ENCODE measurements at regions not wholly inside any gene's neighbourhood (a gene's known extent, or its start where the extent isn't known, plus 50 kb on each side); places are given as distances from the start of the nearest gene placed in this dataset.

GRCh38 chr6:27650620-27651370, 177.9 kb upstream of the ZNF184 start (continued):
- TF ChIP-seq ZBTB26 (CRISPR knock-in tag; IDR thresholded peaks at IDR 0.05; ENCODE audit: borderline replicate concordance) (0 out of 2 replicates have a peak, but pooled peaks have one; percentile 28), MTA1 (CRISPR knock-in tag; IDR thresholded peaks at IDR 0.05; ENCODE audit: borderline replicate concordance) (peak; percentile 44; the same call in 1 of the 2 replicates), CBFB (CRISPR knock-in tag; IDR thresholded peaks at IDR 0.05) (0 out of 2 replicates have a peak, but pooled peaks have one; percentile 33), ZNF18 (CRISPR knock-in tag; IDR thresholded peaks at IDR 0.05; ENCODE audit: insufficient replicate concordance) (no peak), ZSCAN25 (CRISPR knock-in tag; IDR thresholded peaks at IDR 0.05) (peak; percentile 27; the same call in 1 of the 2 replicates), PRDM4 (CRISPR knock-in tag; IDR thresholded peaks at IDR 0.05; ENCODE audit: borderline replicate concordance) (no peak), ZNF530 (CRISPR knock-in tag; IDR thresholded peaks at IDR 0.05; ENCODE audit: low read depth) (no peak), ELF3 (CRISPR knock-in tag; IDR thresholded peaks at IDR 0.05) (peak; percentile 90), RXRB (CRISPR knock-in tag; IDR thresholded peaks at IDR 0.05; ENCODE audit: borderline replicate concordance) (peak; percentile 75), ZNF253 (CRISPR knock-in tag; IDR thresholded peaks at IDR 0.05; ENCODE audit: borderline replicate concordance) (no peak), ZFP41 (CRISPR knock-in tag; IDR thresholded peaks at IDR 0.05; ENCODE audit: borderline replicate concordance) (no peak), NFE2L2 (IDR thresholded peaks at IDR 0.05; ENCODE audit: low read length) (no peak), JUN (CRISPR knock-in tag; IDR thresholded peaks at IDR 0.05) (no peak), FOXM1 (CRISPR knock-in tag; IDR thresholded peaks at IDR 0.05) (no peak), FOXA1 (IDR thresholded peaks at IDR 0.05) (no peak), FOXA1 (CRISPR knock-in tag; IDR thresholded peaks at IDR 0.05) (no peak), SOX6 (IDR thresholded peaks at IDR 0.05) (no peak), SOX6 (CRISPR knock-in tag; IDR thresholded peaks at IDR 0.05) (peak; percentile 43; the same call in 1 of the 2 replicates), BCL6 (CRISPR knock-in tag; IDR thresholded peaks at IDR 0.05) (0 out of 2 replicates have a peak, but pooled peaks have one; percentile 34)
- TF ChIP-seq, protein P1, sequence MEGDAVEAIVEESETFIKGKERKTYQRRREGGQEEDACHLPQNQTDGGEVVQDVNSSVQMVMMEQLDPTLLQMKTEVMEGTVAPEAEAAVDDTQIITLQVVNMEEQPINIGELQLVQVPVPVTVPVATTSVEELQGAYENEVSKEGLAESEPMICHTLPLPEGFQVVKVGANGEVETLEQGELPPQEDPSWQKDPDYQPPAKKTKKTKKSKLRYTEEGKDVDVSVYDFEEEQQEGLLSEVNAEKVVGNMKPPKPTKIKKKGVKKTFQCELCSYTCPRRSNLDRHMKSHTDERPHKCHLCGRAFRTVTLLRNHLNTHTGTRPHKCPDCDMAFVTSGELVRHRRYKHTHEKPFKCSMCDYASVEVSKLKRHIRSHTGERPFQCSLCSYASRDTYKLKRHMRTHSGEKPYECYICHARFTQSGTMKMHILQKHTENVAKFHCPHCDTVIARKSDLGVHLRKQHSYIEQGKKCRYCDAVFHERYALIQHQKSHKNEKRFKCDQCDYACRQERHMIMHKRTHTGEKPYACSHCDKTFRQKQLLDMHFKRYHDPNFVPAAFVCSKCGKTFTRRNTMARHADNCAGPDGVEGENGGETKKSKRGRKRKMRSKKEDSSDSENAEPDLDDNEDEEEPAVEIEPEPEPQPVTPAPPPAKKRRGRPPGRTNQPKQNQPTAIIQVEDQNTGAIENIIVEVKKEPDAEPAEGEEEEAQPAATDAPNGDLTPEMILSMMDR (CRISPR knock-in tag; IDR thresholded peaks at IDR 0.05) = peak; percentile 60
- TF ChIP-seq, protein P2, sequence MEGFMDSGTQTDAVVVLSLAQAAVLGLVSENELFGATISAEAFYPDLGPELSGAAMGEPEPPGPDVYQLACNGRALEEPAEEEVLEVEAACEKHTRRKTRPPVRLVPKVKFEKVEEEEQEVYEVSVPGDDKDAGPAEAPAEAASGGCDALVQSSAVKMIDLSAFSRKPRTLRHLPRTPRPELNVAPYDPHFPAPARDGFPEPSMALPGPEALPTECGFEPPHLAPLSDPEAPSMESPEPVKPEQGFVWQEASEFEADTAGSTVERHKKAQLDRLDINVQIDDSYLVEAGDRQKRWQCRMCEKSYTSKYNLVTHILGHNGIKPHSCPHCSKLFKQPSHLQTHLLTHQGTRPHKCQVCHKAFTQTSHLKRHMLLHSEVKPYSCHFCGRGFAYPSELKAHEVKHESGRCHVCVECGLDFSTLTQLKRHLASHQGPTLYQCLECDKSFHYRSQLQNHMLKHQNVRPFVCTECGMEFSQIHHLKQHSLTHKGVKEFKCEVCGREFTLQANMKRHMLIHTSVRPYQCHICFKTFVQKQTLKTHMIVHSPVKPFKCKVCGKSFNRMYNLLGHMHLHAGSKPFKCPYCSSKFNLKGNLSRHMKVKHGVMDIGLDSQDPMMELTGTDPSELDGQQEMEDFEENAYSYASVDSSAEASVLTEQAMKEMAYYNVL (CRISPR knock-in tag; IDR thresholded peaks at IDR 0.05; ENCODE audit: borderline replicate concordance) = no peak

All from HepG2 (cell line).